CD4-positive, alpha-beta T cell (primary cell): ENCODE measurements at regions not wholly inside any gene's neighbourhood (a gene's known extent, or its start where the extent isn't known, plus 50 kb on each side); places are given as distances from the start of the nearest gene placed in this dataset.

ENCODE experiments used
- ATAC-seq: fragments of 200-7000 bp; cut with Tn5 transposase; one replicate; pipeline ENCODE4 v1.10.0; 2022; ENCODE audit warnings: mild to moderate bottlenecking; ENCODE audit not compliant: poor library complexity
- CTCF ChIA-PET: fragments of 350-600 bp; sonication (Branson Sonifier 250); formaldehyde crosslinking; loops from one replicate; lab custom pipeline; 2021; ENCODE audit warnings: antibody characterized with exemption, inconsistent platforms; lab: Charles Lee
- POLR2A ChIA-PET: fragments of 350-600 bp; sonication (Branson Sonifier 250); formaldehyde crosslinking; loops from one replicate; lab custom pipeline; 2021; ENCODE audit warnings: antibody characterized with exemption, inconsistent platforms; lab: Charles Lee
- DNase-seq, 14 experiments: peaks; one replicate each; pipeline ENCODE4 v3.0.0-alpha.2; 2013 to 2020; ENCODE audit warnings: mixed read lengths in 2 of 14
- H3K27ac ChIP-seq, 2 donors: one replicate each; pipeline versions ENCODE4 v1.5.1 to v1.7.0; 2013; ENCODE audit warnings: low read length in 2 of 2, low read depth in 1 of 2, mild to moderate bottlenecking in 1 of 2
- H3K27me3 ChIP-seq, 2 experiments: 1 replicate in 1 of 2; 2 replicates in 1 of 2; pipeline versions ENCODE4 v1.6.1 to v1.7.0; 2013; ENCODE audit warnings: low read length in 2 of 2, control low read depth in 1 of 2, mild to moderate bottlenecking in 1 of 2, moderate library complexity in 1 of 2; ENCODE audit not compliant: insufficient read depth in 2 of 2, control insufficient read depth in 1 of 2
- H3K36me3 ChIP-seq: one replicate; pipeline ENCODE4 v1.6.1; 2013; ENCODE audit warnings: low read length, control low read depth; ENCODE audit not compliant: insufficient read depth
- H3K4me1 ChIP-seq: one replicate; pipeline ENCODE4 v1.6.1; 2013; ENCODE audit warnings: low read length, control low read depth; ENCODE audit not compliant: insufficient read depth
- H3K4me3 ChIP-seq: one replicate; pipeline ENCODE4 v1.5.1; 2013; ENCODE audit warnings: mild to moderate bottlenecking, low read length, moderate library complexity
- H3K9me3 ChIP-seq, 2 experiments: 1 replicate in 1 of 2; 2 replicates in 1 of 2; pipeline versions ENCODE4 v1.6.1 to v1.7.0; 2013; ENCODE audit warnings: low read length in 2 of 2, mild to moderate bottlenecking in 2 of 2, control low read depth in 1 of 2, moderate library complexity in 1 of 2; ENCODE audit not compliant: control insufficient read depth in 1 of 2, insufficient read depth in 1 of 2
- H3K27ac Mint-ChIP-seq: one replicate; pipeline ENCODE4 v1.8.0; 2020; ENCODE audit warnings: mixed read lengths
- H3K27me3 Mint-ChIP-seq: one replicate; pipeline ENCODE4 v1.8.0; 2021; ENCODE audit warnings: mixed read lengths
- H3K36me3 Mint-ChIP-seq: one replicate; pipeline ENCODE4 v1.8.0; 2021; ENCODE audit warnings: low read depth, mixed read lengths
- H3K4me1 Mint-ChIP-seq: one replicate; pipeline ENCODE4 v1.8.0; 2021; ENCODE audit warnings: low read depth, mixed read lengths
- H3K4me3 Mint-ChIP-seq: one replicate; pipeline ENCODE4 v1.8.0; 2020; ENCODE audit warnings: mild to moderate bottlenecking, mixed read lengths
- H3K9me3 Mint-ChIP-seq: one replicate; pipeline ENCODE4 v1.8.0; 2020; ENCODE audit warnings: mixed read lengths
- intact Hi-C, 2 experiments: fragments of 100-400 bp; cut with DNase I in 1 of 2; cut with micrococcal nuclease in 1 of 2; formaldehyde crosslinking; loops; one replicate each; pipeline versions ENCODE4 v1.15.1 to v1.9.0; 2023 to 2025; cut with DNase I, micrococcal nuclease
- TF ChIP-seq, protein P1 (sequence below): fragments of 200-600 bp; IDR thresholded peaks from one replicate; pipeline ENCODE4 v1.8.0; 2022; ENCODE audit warnings: antibody characterized with exemption, mild to moderate bottlenecking

DNA sequence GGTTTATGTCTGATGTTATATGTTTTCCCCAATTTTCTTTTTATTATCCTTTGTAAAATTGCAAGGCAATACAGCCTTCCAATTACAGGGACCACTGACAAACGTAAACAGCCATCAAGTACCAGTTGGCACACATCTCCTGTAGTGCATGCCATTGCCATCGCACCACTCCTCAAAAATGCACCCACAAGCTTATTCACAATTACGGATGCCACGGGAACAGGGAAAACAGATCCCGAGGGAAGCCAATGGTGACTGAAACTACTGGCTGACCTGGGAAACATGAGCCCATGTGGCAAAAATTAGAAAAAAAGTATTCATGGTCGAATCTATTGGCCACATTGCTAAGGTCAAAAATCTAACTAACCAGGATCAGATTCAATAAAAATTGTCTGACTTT is 395.2 kb downstream of the PAX1 start:
- Histone ChIP-seq H3K9me3 (peaks cover 9 to 10% of the 10 kb centered on the region in 2 experiments), H3K36me3 (no peaks in the 10 kb centered on the region), H3K27ac (no peak overlapping the region), H3K27me3 (no peaks in the 10 kb centered on the region), H3K4me3 (no peak overlapping the region), H3K4me1 (no peaks in the 10 kb centered on the region)
- Mint-ChIP-seq H3K27ac (no peak overlapping the region), H3K4me1 (no peaks in the 10 kb centered on the region), H3K9me3 (peaks cover 17% of the 10 kb centered on the region), H3K36me3 (no peaks in the 10 kb centered on the region), H3K4me3 (no peak overlapping the region), H3K27me3 (no peaks in the 10 kb centered on the region)
- no peak for ATAC-seq
- ChIA-PET POLR2A (no interaction called here), CTCF (no interaction called here)
- TF ChIP-seq, protein P1, sequence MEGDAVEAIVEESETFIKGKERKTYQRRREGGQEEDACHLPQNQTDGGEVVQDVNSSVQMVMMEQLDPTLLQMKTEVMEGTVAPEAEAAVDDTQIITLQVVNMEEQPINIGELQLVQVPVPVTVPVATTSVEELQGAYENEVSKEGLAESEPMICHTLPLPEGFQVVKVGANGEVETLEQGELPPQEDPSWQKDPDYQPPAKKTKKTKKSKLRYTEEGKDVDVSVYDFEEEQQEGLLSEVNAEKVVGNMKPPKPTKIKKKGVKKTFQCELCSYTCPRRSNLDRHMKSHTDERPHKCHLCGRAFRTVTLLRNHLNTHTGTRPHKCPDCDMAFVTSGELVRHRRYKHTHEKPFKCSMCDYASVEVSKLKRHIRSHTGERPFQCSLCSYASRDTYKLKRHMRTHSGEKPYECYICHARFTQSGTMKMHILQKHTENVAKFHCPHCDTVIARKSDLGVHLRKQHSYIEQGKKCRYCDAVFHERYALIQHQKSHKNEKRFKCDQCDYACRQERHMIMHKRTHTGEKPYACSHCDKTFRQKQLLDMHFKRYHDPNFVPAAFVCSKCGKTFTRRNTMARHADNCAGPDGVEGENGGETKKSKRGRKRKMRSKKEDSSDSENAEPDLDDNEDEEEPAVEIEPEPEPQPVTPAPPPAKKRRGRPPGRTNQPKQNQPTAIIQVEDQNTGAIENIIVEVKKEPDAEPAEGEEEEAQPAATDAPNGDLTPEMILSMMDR = no peak
- DNase-seq = no peak
- intact Hi-C loops = no loop called here

DNA sequence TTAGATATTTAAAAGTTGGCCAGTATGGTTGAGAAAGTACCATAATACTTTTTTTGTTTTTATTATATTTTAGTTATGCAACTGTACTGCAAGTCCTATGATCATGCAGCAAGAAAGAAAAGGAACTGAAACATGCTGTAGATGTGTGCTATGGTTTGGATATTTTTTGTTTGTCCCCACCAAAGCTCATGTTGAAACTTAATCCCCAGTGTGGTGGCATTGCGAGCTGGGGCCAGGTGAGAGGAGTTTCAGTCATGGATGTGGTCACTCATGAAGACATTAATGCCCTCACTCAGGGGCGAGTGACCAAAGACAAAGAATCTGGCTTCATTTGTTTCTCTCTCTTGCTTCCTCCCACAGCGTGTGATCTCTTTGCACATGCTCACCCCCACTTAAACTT is 393.9 kb downstream of the PAX1 start:
- H3K27ac Mint-ChIP-seq = no peak overlapping the region
- intact Hi-C loops = no loop called here
- ChIA-PET POLR2A (no interaction called here), CTCF (no interaction called here)
- ATAC-seq = no peak
- Histone ChIP-seq H3K4me3 (no peak overlapping the region), H3K36me3 (no peaks in the 10 kb centered on the region), H3K9me3 (peaks cover 13 to 17% of the 10 kb centered on the region in 2 experiments), H3K27ac (no peak overlapping the region), H3K4me1 (no peaks in the 10 kb centered on the region), H3K27me3 (no peaks in the 10 kb centered on the region)
- no peaks in the 10 kb centered on the region for H3K27me3 Mint-ChIP-seq
- no peak overlapping the region for H3K4me3 Mint-ChIP-seq
- no peaks in the 10 kb centered on the region for H3K4me1 Mint-ChIP-seq
- no peak for DNase-seq
- TF ChIP-seq, protein P1 = no peak
- peaks cover 15% of the 10 kb centered on the region for H3K9me3 Mint-ChIP-seq
- no peaks in the 10 kb centered on the region for H3K36me3 Mint-ChIP-seq

DNA sequence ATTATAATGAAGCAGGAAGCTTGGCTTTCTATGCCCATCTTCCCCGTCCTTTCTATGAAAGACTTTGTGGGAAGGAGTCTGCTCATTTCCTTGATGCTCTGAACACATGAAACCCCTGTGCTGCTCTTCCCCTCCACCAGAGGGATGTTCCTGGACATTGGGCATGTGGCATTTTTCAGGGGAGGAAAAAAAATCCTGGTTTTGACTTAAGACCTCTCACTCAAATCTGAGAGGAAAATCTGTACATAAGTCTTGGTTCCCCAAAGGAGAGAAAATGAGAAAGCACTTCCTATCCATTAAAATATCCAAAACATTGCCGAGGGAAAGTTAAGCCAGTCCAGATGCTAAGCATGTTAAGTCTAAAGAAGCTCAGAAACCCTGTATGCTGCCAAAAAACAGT is 393.0 kb downstream of the PAX1 start:
- Mint-ChIP-seq H3K4me3 (no peak overlapping the region), H3K27ac (no peak overlapping the region), H3K4me1 (no peaks in the 10 kb centered on the region), H3K9me3 (peaks cover 15% of the 10 kb centered on the region), H3K27me3 (no peaks in the 10 kb centered on the region), H3K36me3 (no peaks in the 10 kb centered on the region)
- no peak overlapping the region for H3K27ac ChIP-seq
- intact Hi-C loops = no loop called here
- H3K36me3 ChIP-seq = no peaks in the 10 kb centered on the region
- ChIA-PET POLR2A (no interaction called here), CTCF (no interaction called here)
- ATAC-seq (no peak), DNase-seq (no peak)
- H3K4me3 ChIP-seq = no peak overlapping the region
- no peaks in the 10 kb centered on the region for H3K27me3 ChIP-seq
- peaks cover 7 to 19% of the 10 kb centered on the region in 2 experiments for H3K9me3 ChIP-seq
- TF ChIP-seq, protein P1 = no peak
- no peaks in the 10 kb centered on the region for H3K4me1 ChIP-seq
